ENCODE measurements at regions not wholly inside any gene's neighbourhood (a gene's known extent, or its start where the extent isn't known, plus 50 kb on each side); places are given as distances from the start of the nearest gene placed in this dataset.

DNA sequence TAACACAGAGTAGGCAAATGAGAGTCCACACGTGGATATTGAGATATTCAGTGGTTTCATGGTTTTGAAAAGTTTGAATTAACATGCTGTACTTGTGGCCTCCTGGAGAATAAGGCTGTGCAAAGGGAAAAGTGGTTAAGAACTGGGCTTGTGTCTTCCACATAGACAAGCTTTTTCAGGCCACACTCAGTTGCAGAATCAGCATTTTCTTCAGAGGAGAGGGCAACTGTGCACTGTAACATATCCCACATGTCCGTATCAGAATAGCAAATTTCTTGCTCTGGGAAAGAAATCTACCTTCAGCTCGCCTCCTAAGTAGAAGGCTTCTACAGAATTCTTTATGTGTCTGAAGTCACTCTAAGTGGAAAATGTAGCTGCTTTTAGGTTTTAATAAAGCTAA, 84.9 kb downstream of the ZC3H11B start:
- H3K27ac Mint-ChIP-seq (ENCODE audit: unreplicated experiment) = no peak overlapping the region
- no peak for DNase-seq (ENCODE audit: low spot score)

DNA sequence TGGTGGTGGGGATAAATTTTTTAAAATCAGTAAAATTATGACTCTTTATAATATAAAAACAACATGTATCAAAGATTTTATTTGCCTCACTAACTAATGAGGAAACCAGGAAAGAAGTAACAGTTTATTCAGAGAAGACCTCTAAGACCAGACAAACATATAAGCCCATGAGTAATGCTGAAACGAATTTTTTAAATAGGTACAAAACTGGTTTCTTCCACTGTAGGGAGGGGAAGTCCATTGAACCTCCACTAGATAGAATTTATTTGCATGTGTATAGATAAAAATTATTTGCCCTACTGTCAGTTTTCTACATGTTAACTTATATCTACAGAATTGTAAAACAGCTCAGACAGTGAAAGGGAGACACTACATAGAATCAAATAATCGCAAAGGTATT, 86.8 kb downstream of the ZC3H11B start:
- no peak overlapping the region for H3K4me3 Mint-ChIP-seq (ENCODE audit: unreplicated experiment)
- H3K27me3 Mint-ChIP-seq (ENCODE audit: unreplicated experiment) = no peaks in the 10 kb centered on the region
- H3K36me3 Mint-ChIP-seq (ENCODE audit: low read depth, unreplicated experiment) = no peaks in the 10 kb centered on the region
- no peak overlapping the region for H3K27ac Mint-ChIP-seq (ENCODE audit: unreplicated experiment)
- H3K9me3 Mint-ChIP-seq (ENCODE audit: unreplicated experiment) = no peaks in the 10 kb centered on the region
- no peak for DNase-seq (ENCODE audit: low spot score)
- H3K4me1 Mint-ChIP-seq (ENCODE audit: unreplicated experiment) = no peaks in the 10 kb centered on the region
- TF ChIP-seq, protein P1, sequence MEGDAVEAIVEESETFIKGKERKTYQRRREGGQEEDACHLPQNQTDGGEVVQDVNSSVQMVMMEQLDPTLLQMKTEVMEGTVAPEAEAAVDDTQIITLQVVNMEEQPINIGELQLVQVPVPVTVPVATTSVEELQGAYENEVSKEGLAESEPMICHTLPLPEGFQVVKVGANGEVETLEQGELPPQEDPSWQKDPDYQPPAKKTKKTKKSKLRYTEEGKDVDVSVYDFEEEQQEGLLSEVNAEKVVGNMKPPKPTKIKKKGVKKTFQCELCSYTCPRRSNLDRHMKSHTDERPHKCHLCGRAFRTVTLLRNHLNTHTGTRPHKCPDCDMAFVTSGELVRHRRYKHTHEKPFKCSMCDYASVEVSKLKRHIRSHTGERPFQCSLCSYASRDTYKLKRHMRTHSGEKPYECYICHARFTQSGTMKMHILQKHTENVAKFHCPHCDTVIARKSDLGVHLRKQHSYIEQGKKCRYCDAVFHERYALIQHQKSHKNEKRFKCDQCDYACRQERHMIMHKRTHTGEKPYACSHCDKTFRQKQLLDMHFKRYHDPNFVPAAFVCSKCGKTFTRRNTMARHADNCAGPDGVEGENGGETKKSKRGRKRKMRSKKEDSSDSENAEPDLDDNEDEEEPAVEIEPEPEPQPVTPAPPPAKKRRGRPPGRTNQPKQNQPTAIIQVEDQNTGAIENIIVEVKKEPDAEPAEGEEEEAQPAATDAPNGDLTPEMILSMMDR (IDR thresholded peaks at IDR 0.05; ENCODE audit: unreplicated experiment) = no peak

More for the DNA sequence above, 84.9 kb downstream of the ZC3H11B start:
- Mint-ChIP-seq H3K27me3 (ENCODE audit: unreplicated experiment) (peaks cover 2% of the 10 kb centered on the region), H3K4me3 (ENCODE audit: unreplicated experiment) (no peak overlapping the region), H3K9me3 (ENCODE audit: unreplicated experiment) (no peaks in the 10 kb centered on the region), H3K36me3 (ENCODE audit: low read depth, unreplicated experiment) (no peaks in the 10 kb centered on the region), H3K4me1 (ENCODE audit: unreplicated experiment) (no peaks in the 10 kb centered on the region)
- TF ChIP-seq, protein P1 (IDR thresholded peaks at IDR 0.05; ENCODE audit: unreplicated experiment) = no peak

DNA sequence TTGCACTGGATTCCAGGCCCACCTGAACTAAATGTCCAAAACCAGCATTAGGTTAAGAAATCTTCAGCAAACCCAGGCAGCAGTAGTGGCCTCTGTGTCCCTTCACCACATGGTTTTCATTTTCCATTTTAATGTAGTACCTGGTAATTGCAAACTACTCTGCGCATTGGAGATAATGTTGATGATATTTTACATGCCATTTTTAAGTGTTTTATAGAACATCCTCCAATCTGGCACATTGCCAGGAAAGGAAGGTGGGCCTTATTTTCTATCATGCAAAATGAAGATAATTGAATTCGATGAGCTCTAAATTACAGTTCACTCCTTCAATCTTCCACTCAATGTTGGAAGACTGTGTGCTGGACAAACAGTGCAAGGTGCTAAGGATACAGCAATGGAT, 89.5 kb downstream of the ZC3H11B start:
- TF ChIP-seq, protein P1 (IDR thresholded peaks at IDR 0.05; ENCODE audit: unreplicated experiment) = no peak
- H3K27me3 Mint-ChIP-seq (ENCODE audit: unreplicated experiment) = no peaks in the 10 kb centered on the region
- DNase-seq (ENCODE audit: low spot score) = no peak
- H3K36me3 Mint-ChIP-seq (ENCODE audit: low read depth, unreplicated experiment) = no peaks in the 10 kb centered on the region
- no peaks in the 10 kb centered on the region for H3K9me3 Mint-ChIP-seq (ENCODE audit: unreplicated experiment)
- no peak overlapping the region for H3K4me3 Mint-ChIP-seq (ENCODE audit: unreplicated experiment)
- H3K4me1 Mint-ChIP-seq (ENCODE audit: unreplicated experiment) = no peaks in the 10 kb centered on the region
- H3K27ac Mint-ChIP-seq (ENCODE audit: unreplicated experiment) = no peak overlapping the region

DNA sequence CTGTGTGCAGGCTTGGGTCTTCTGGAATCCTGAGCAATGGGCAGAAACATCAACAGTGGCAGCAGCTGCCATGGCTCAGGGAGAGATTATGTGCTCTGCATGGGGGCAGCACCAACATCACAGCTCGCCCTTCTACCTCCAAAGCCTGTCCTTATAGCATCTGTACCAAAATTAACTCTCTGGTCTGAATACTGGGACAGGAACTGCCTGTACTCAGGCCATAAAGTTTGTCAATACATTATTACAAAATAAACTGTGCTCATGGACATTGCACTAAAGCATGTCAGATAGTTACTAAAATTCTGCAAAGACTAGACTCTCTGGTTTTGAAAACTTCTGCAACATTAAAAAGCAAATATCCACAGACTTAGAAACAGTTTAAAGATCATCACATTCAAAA, 91.6 kb downstream of the ZC3H11B start:
- TF ChIP-seq, protein P1 (IDR thresholded peaks at IDR 0.05; ENCODE audit: unreplicated experiment) = no peak
- H3K36me3 Mint-ChIP-seq (ENCODE audit: low read depth, unreplicated experiment) = no peaks in the 10 kb centered on the region
- H3K4me3 Mint-ChIP-seq (ENCODE audit: unreplicated experiment) = no peak overlapping the region
- H3K27ac Mint-ChIP-seq (ENCODE audit: unreplicated experiment) = no peak overlapping the region
- no peaks in the 10 kb centered on the region for H3K27me3 Mint-ChIP-seq (ENCODE audit: unreplicated experiment)
- H3K4me1 Mint-ChIP-seq (ENCODE audit: unreplicated experiment) = no peaks in the 10 kb centered on the region
- no peaks in the 10 kb centered on the region for H3K9me3 Mint-ChIP-seq (ENCODE audit: unreplicated experiment)
- DNase-seq (ENCODE audit: low spot score) = no peak

DNA sequence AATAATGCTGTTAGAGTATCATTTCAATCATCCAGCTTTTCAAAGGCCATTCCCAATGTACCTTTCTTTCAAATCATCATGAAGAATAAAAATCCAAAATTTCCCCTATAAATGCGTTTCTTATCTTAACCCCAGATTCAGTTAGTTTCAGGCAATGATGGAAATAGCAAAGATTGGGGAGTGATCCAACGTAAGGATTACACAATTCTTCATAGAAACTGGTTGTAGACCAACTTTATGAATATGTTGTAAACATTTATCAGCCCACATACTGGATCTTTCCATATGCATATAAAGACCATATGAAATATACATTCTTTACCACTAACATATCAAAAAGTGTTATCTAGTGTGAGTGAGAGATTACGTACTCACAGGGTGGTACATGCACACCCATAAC, 92.7 kb downstream of the ZC3H11B start:
- TF ChIP-seq, protein P1 (IDR thresholded peaks at IDR 0.05; ENCODE audit: unreplicated experiment) = no peak
- H3K4me1 Mint-ChIP-seq (ENCODE audit: unreplicated experiment) = no peaks in the 10 kb centered on the region

More for the DNA sequence above, 92.7 kb downstream of the ZC3H11B start:
- H3K4me3 Mint-ChIP-seq (ENCODE audit: unreplicated experiment) = no peak overlapping the region
- H3K27me3 Mint-ChIP-seq (ENCODE audit: unreplicated experiment) = no peaks in the 10 kb centered on the region
- no peaks in the 10 kb centered on the region for H3K9me3 Mint-ChIP-seq (ENCODE audit: unreplicated experiment)
- DNase-seq (ENCODE audit: low spot score) = no peak
- no peaks in the 10 kb centered on the region for H3K36me3 Mint-ChIP-seq (ENCODE audit: low read depth, unreplicated experiment)
- H3K27ac Mint-ChIP-seq (ENCODE audit: unreplicated experiment) = no peak overlapping the region

Data from endothelial cell (in vitro differentiated cells).